H9 (cell line): ENCODE measurements at regions not wholly inside any gene's neighbourhood (a gene's known extent, or its start where the extent isn't known, plus 50 kb on each side); places are given as distances from the start of the nearest gene placed in this dataset.

Experiments used
- DNase-seq: peaks from one replicate; pipeline ENCODE4 v3.0.0-alpha.2; 2017
- H2AFZ ChIP-seq: one replicate; pipeline ENCODE4 v1.6.1; 2013; ENCODE audit warnings: mild to moderate bottlenecking, low read length, control low read depth, moderate library complexity
- H2AK5ac ChIP-seq: 2 replicates; pipeline ENCODE4 v1.6.1; 2013; ENCODE audit warnings: low read length, control low read depth, mixed read lengths; ENCODE audit not compliant: insufficient read length
- H2BK120ac ChIP-seq: one replicate; pipeline ENCODE4 v1.6.1; 2013; ENCODE audit warnings: low read depth, mild to moderate bottlenecking, low read length, control low read depth, inconsistent platforms; ENCODE audit not compliant: poor library complexity, severe bottlenecking
- H2BK12ac ChIP-seq: 2 replicates; pipeline ENCODE4 v1.6.1; 2013; ENCODE audit warnings: low read length, control low read depth, mixed read lengths, low read depth; ENCODE audit not compliant: insufficient read length
- H2BK15ac ChIP-seq: 2 replicates; pipeline ENCODE4 v1.6.1; 2013; ENCODE audit warnings: low read depth, low read length, control low read depth
- H2BK20ac ChIP-seq: one replicate; pipeline ENCODE4 v1.6.1; 2013; ENCODE audit warnings: low read depth, mild to moderate bottlenecking, low read length, control low read depth, inconsistent platforms; ENCODE audit not compliant: poor library complexity, severe bottlenecking
- H2BK5ac ChIP-seq: 2 replicates; pipeline ENCODE4 v1.6.1; 2013; ENCODE audit warnings: low read length, control low read depth, mixed read lengths; ENCODE audit not compliant: insufficient read length
- H3K14ac ChIP-seq: 2 replicates; pipeline ENCODE4 v1.6.1; 2013; ENCODE audit warnings: low read length, control low read depth; ENCODE audit not compliant: insufficient read depth
- H3K18ac ChIP-seq: 2 replicates; pipeline ENCODE4 v1.6.1; 2013; ENCODE audit warnings: low read depth, mild to moderate bottlenecking, mixed read lengths, low read length, control low read depth; ENCODE audit not compliant: insufficient read length
- H3K23ac ChIP-seq: 2 replicates; pipeline ENCODE4 v1.6.1; 2013; ENCODE audit warnings: low read length, control low read depth, mixed read lengths, low read depth; ENCODE audit not compliant: insufficient read length
- H3K23me2 ChIP-seq: 2 replicates; pipeline ENCODE4 v1.6.1; 2013; ENCODE audit warnings: low read depth, mild to moderate bottlenecking, mixed read lengths, low read length, control low read depth; ENCODE audit not compliant: insufficient read length, poor library complexity, severe bottlenecking
- H3K27ac ChIP-seq: 2 replicates; pipeline ENCODE4 v1.5.1; 2013; ENCODE audit warnings: low read length, control low read depth, mixed read lengths, low read depth; ENCODE audit not compliant: insufficient read length
- H3K27me3 ChIP-seq: 2 replicates; pipeline ENCODE4 v1.6.1; 2013; ENCODE audit warnings: low read length, control low read depth, inconsistent platforms; ENCODE audit not compliant: insufficient read depth
- H3K4ac ChIP-seq: 2 replicates; pipeline ENCODE4 v1.6.1; 2013; ENCODE audit warnings: low read depth, mild to moderate bottlenecking, control low read depth, inconsistent platforms, low read length, moderate library complexity
- H3K4me1 ChIP-seq: 2 replicates; pipeline ENCODE4 v1.6.1; 2013; ENCODE audit warnings: low read length, control low read depth, inconsistent platforms; ENCODE audit not compliant: insufficient read depth
- H3K4me2 ChIP-seq: 2 replicates; pipeline ENCODE4 v1.6.1; 2013; ENCODE audit warnings: low read length, control low read depth, mixed read lengths; ENCODE audit not compliant: insufficient read length, insufficient read depth
- H3K56ac ChIP-seq: 2 replicates; pipeline ENCODE4 v1.6.1; 2013; ENCODE audit warnings: low read depth, mild to moderate bottlenecking, mixed read lengths, low read length, control low read depth; ENCODE audit not compliant: insufficient read length
- H3K79me1 ChIP-seq: 2 replicates; pipeline ENCODE4 v1.6.1; 2013; ENCODE audit warnings: low read depth, mild to moderate bottlenecking, moderate library complexity, low read length, control low read depth, inconsistent platforms; ENCODE audit not compliant: insufficient read depth, poor library complexity, severe bottlenecking
- H3K79me2 ChIP-seq: 2 replicates; pipeline ENCODE4 v1.6.1; 2013; ENCODE audit warnings: low read length, control low read depth, inconsistent platforms; ENCODE audit not compliant: insufficient read depth
- H3K9ac ChIP-seq: 2 replicates; pipeline ENCODE4 v1.6.1; 2013; ENCODE audit warnings: low read length, control low read depth, mixed read lengths; ENCODE audit not compliant: insufficient read length; ENCODE audit errors: extremely low read depth
- H3K9me3 ChIP-seq: one replicate; pipeline ENCODE4 v1.6.1; 2013; ENCODE audit warnings: low read depth, low read length, inconsistent platforms; ENCODE audit not compliant: control insufficient read depth
- H3T11ph ChIP-seq: one replicate; pipeline ENCODE4 v1.6.1; 2013; ENCODE audit warnings: mild to moderate bottlenecking, low read length, control low read depth, inconsistent platforms
- H4K20me1 ChIP-seq: one replicate; pipeline ENCODE4 v1.6.1; 2013; ENCODE audit not compliant: control insufficient read depth, insufficient read length, insufficient read depth
- H4K5ac ChIP-seq: 2 replicates; pipeline ENCODE4 v1.6.1; 2013; ENCODE audit warnings: low read depth, mild to moderate bottlenecking, mixed read lengths, low read length, control low read depth; ENCODE audit not compliant: insufficient read length
- H4K8ac ChIP-seq: replicated peaks from 2 replicates; pipeline ENCODE4 v1.6.1; 2013; ENCODE audit warnings: low read length, control low read depth, mixed read lengths, low read depth; ENCODE audit not compliant: insufficient read length
- H4K91ac ChIP-seq: 2 replicates; pipeline ENCODE4 v1.6.1; 2013; ENCODE audit warnings: low read depth, mild to moderate bottlenecking, moderate library complexity, mixed read lengths, low read length, control low read depth; ENCODE audit not compliant: insufficient read length
- H3K27ac Mint-ChIP-seq, 3 experiments: 2 replicates in 2 of 3; 3 replicates in 1 of 3; pipeline ENCODE4 v1.8.0; 2020 to 2021; ENCODE audit warnings: mixed read lengths in 3 of 3, mild to moderate bottlenecking in 1 of 3, moderate library complexity in 1 of 3
- H3K27me3 Mint-ChIP-seq: 2 replicates; pipeline ENCODE4 v1.8.0; 2021; ENCODE audit warnings: low read depth, mild to moderate bottlenecking, moderate library complexity, mixed read lengths
- H3K36me3 Mint-ChIP-seq, 3 experiments: 2 replicates in 2 of 3; 3 replicates in 1 of 3; pipeline ENCODE4 v1.8.0; 2020 to 2021; ENCODE audit warnings: low read depth in 3 of 3, mixed read lengths in 3 of 3; ENCODE audit not compliant: insufficient read depth in 1 of 3
- H3K4me1 Mint-ChIP-seq, 2 experiments: 2 replicates each; pipeline ENCODE4 v1.8.0; 2020; ENCODE audit warnings: mixed read lengths in 2 of 2
- H3K4me3 Mint-ChIP-seq, 2 experiments: 2 replicates in 1 of 2; 3 replicates in 1 of 2; pipeline ENCODE4 v1.8.0; 2020 to 2021; ENCODE audit warnings: mild to moderate bottlenecking in 2 of 2, mixed read lengths in 2 of 2, moderate library complexity in 1 of 2
- H3K9me3 Mint-ChIP-seq, 2 experiments: 2 replicates in 1 of 2; 3 replicates in 1 of 2; pipeline ENCODE4 v1.8.0; 2020; ENCODE audit warnings: mild to moderate bottlenecking in 2 of 2, mixed read lengths in 2 of 2, moderate library complexity in 1 of 2
- TF ChIP-seq, protein P1 (sequence below): fragments of 200-600 bp; sonication (generic); conservative IDR thresholded peaks from 3 replicates; pipeline ENCODE4 v1.8.0; 2021; ENCODE audit warnings: antibody characterized with exemption, mild to moderate bottlenecking

DNA sequence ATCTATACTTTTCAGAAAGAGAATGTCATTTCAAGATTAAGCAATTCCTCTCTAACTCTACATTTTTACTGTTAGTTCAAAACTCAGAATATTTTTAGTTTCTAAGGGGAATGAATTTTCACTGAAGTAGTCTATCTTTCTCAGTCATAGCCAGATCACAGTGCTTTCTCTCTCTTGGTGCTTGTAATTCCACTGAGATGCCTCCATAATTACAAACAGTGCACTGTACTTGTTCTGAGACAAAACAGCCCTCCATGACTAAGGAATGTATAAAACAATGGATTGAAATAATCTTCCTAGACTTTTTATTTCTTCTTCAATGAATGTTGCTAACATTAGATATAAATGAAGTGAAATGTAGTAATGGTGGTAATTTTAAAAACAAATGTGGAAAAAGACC lies 603.2 kb upstream of the FAM241A start:
- no peak overlapping the region for H3K4me3 Mint-ChIP-seq

More for the DNA sequence above, 603.2 kb upstream of the FAM241A start:
- no peak overlapping the region for H2BK120ac ChIP-seq
- peaks cover 3% of the 10 kb centered on the region; the same call in 1 of the 2 replicates for H3K4me1 ChIP-seq
- no peak overlapping the region for H3K56ac ChIP-seq
- H4K5ac ChIP-seq = no peak overlapping the region
- no peaks in the 10 kb centered on the region for H3K27me3 Mint-ChIP-seq
- no peak overlapping the region for H2BK12ac ChIP-seq
- H3K27ac ChIP-seq = no peak overlapping the region
- H3K79me1 ChIP-seq = no peaks in the 10 kb centered on the region
- no peak overlapping the region for H2AFZ ChIP-seq
- H3K4me2 ChIP-seq = no peak overlapping the region
- peaks cover 5 to 8% of the 10 kb centered on the region in 2 experiments; a peak in 2 of 4 replicates for H3K4me1 Mint-ChIP-seq
- H3T11ph ChIP-seq = no peak overlapping the region
- no peak overlapping the region for H3K27ac Mint-ChIP-seq
- H3K14ac ChIP-seq = no peak overlapping the region
- no peak overlapping the region for H3K18ac ChIP-seq
- no peak overlapping the region for H2BK5ac ChIP-seq
- H2BK20ac ChIP-seq = no peak overlapping the region
- no peaks in the 10 kb centered on the region for H3K9me3 ChIP-seq
- H3K9me3 Mint-ChIP-seq = no peaks in the 10 kb centered on the region
- H3K27me3 ChIP-seq = no peaks in the 10 kb centered on the region
- H4K91ac ChIP-seq = no peak overlapping the region
- H3K4ac ChIP-seq = no peak overlapping the region
- H3K36me3 Mint-ChIP-seq = no peaks in the 10 kb centered on the region
- H3K23ac ChIP-seq = no peak overlapping the region
- H4K8ac ChIP-seq = no peak overlapping the region
- H3K23me2 ChIP-seq = no peaks in the 10 kb centered on the region
- H3K9ac ChIP-seq = no peak overlapping the region
- no peaks in the 10 kb centered on the region for H4K20me1 ChIP-seq
- H2AK5ac ChIP-seq = no peak overlapping the region
- DNase-seq = no peak
- no peaks in the 10 kb centered on the region for H3K79me2 ChIP-seq
- no peak overlapping the region for H2BK15ac ChIP-seq
- TF ChIP-seq, protein P1, sequence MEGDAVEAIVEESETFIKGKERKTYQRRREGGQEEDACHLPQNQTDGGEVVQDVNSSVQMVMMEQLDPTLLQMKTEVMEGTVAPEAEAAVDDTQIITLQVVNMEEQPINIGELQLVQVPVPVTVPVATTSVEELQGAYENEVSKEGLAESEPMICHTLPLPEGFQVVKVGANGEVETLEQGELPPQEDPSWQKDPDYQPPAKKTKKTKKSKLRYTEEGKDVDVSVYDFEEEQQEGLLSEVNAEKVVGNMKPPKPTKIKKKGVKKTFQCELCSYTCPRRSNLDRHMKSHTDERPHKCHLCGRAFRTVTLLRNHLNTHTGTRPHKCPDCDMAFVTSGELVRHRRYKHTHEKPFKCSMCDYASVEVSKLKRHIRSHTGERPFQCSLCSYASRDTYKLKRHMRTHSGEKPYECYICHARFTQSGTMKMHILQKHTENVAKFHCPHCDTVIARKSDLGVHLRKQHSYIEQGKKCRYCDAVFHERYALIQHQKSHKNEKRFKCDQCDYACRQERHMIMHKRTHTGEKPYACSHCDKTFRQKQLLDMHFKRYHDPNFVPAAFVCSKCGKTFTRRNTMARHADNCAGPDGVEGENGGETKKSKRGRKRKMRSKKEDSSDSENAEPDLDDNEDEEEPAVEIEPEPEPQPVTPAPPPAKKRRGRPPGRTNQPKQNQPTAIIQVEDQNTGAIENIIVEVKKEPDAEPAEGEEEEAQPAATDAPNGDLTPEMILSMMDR = no peak
